ENCODE measurements at regions not wholly inside any gene's neighbourhood (a gene's known extent, or its start where the extent isn't known, plus 50 kb on each side); places are given as distances from the start of the nearest gene placed in this dataset.
"Not testable (repeated sequence)": the region's sequence is repeated elsewhere in the genome, so short reads cannot be mapped to it uniquely, and the experiment has no call there.

GRCh38 chr4:184280137-184280536, 62.5 kb upstream of the ENPP6 start:
- intact Hi-C loops (cut with DNase I; ENCODE audit: low total_unique reads): no loop called here
- Histone ChIP-seq H3K27ac (no peak overlapping the region), H3K4me1 (peaks cover 3% of the 10 kb centered on the region in 2 donors)

GRCh38 chr4:184279496-184280061, 61.9 kb upstream of the ENPP6 start:
- peaks cover 3% of the 10 kb centered on the region in 2 donors for H3K4me1 ChIP-seq
- H3K36me3 ChIP-seq: no peaks in the 10 kb centered on the region
- no peaks in the 10 kb centered on the region for H3K9me3 ChIP-seq
- no peak for DNase-seq
- no peak overlapping the region for H3K27ac ChIP-seq
- H3K4me3 ChIP-seq: no peak overlapping the region
- TF ChIP-seq CTCF (IDR thresholded peaks at IDR 0.05 in 4 of 5, conservative IDR thresholded peaks at IDR 0.05 in 1 of 5) (no peak), POLR2A (IDR thresholded peaks at IDR 0.05) (no peak)
- no peak for ATAC-seq
- in situ Hi-C loops (cut with MboI; ENCODE audit: low sequenced_read_pairs in 4 of 4): loop anchor here in 1 of 4 donors (10.0 kb wide), 1 partner anchor 255 kb away; no protein-coding TSS in a partner anchor
- intact Hi-C loops (cut with DNase I; ENCODE audit: low total_unique reads): no loop called here
- no peaks in the 10 kb centered on the region for H3K27me3 ChIP-seq

More at GRCh38 chr4:184280137-184280536, 62.5 kb upstream of the ENPP6 start:
- H3K36me3 ChIP-seq: no peaks in the 10 kb centered on the region
- in situ Hi-C loops (cut with MboI; ENCODE audit: low sequenced_read_pairs in 4 of 4): loop anchor here in 1 of 4 donors (10.0 kb wide), 1 partner anchor 255 kb away; no protein-coding TSS in a partner anchor
- ATAC-seq (no peak), DNase-seq (no peak)
- no peak for TF ChIP-seq POLR2A (IDR thresholded peaks at IDR 0.05)
- TF ChIP-seq CTCF (IDR thresholded peaks at IDR 0.05 in 4 of 5, conservative IDR thresholded peaks at IDR 0.05 in 1 of 5): no peak
- no peak overlapping the region for H3K4me3 ChIP-seq
- H3K9me3 ChIP-seq: no peaks in the 10 kb centered on the region
- H3K27me3 ChIP-seq: no peaks in the 10 kb centered on the region

GRCh38 chr4:184277769-184278168, 60.1 kb upstream of the ENPP6 start:
- H3K4me1 ChIP-seq; in situ Hi-C loops (cut with MboI; ENCODE audit: low sequenced_read_pairs in 4 of 4); H3K4me3 ChIP-seq; intact Hi-C loops (cut with DNase I; ENCODE audit: low total_unique reads); H3K36me3 ChIP-seq; ATAC-seq; H3K27me3 ChIP-seq; DNase-seq; H3K9me3 ChIP-seq; H3K27ac ChIP-seq: not testable (repeated sequence)

GRCh38 chr4:184277010-184277409, 59.3 kb upstream of the ENPP6 start:
- H3K27ac ChIP-seq; H3K4me1 ChIP-seq; DNase-seq; H3K4me3 ChIP-seq; H3K27me3 ChIP-seq; H3K36me3 ChIP-seq; H3K9me3 ChIP-seq; intact Hi-C loops (cut with DNase I; ENCODE audit: low total_unique reads); ATAC-seq; in situ Hi-C loops (cut with MboI; ENCODE audit: low sequenced_read_pairs in 4 of 4): not testable (repeated sequence)

- DNase-seq; in situ Hi-C loops (cut with MboI; ENCODE audit: low sequenced_read_pairs in 4 of 4): not testable (repeated sequence)
Measured at GRCh38 chr4:184276346-184276745, 58.7 kb upstream of the ENPP6 start.

GRCh38 chr4:184275766-184276165, 58.1 kb upstream of the ENPP6 start:
- Histone ChIP-seq H3K4me3 (no peak overlapping the region), H3K27me3 (no peaks in the 10 kb centered on the region), H3K9me3 (no peaks in the 10 kb centered on the region), H3K36me3 (no peaks in the 10 kb centered on the region), H3K4me1 (no peaks in the 10 kb centered on the region), H3K27ac (no peak overlapping the region)
- intact Hi-C loops (cut with DNase I; ENCODE audit: low total_unique reads): no loop called here
- TF ChIP-seq POLR2A (IDR thresholded peaks at IDR 0.05) (no peak), CTCF (IDR thresholded peaks at IDR 0.05 in 4 of 5, conservative IDR thresholded peaks at IDR 0.05 in 1 of 5) (no peak)
- DNase-seq: no peak
- ATAC-seq: no peak
- in situ Hi-C loops (cut with MboI; ENCODE audit: low sequenced_read_pairs in 4 of 4): no loop called here

More at GRCh38 chr4:184276346-184276745, 58.7 kb upstream of the ENPP6 start:
- intact Hi-C loops (cut with DNase I; ENCODE audit: low total_unique reads); H3K27me3 ChIP-seq; H3K36me3 ChIP-seq; H3K27ac ChIP-seq; H3K9me3 ChIP-seq; ATAC-seq; H3K4me1 ChIP-seq; H3K4me3 ChIP-seq: not testable (repeated sequence)

Measured in gastrocnemius medialis (tissue), 4 donors.